ENCODE measurements at regions not wholly inside any gene's neighbourhood (a gene's known extent, or its start where the extent isn't known, plus 50 kb on each side); places are given as distances from the start of the nearest gene placed in this dataset.

DNA sequence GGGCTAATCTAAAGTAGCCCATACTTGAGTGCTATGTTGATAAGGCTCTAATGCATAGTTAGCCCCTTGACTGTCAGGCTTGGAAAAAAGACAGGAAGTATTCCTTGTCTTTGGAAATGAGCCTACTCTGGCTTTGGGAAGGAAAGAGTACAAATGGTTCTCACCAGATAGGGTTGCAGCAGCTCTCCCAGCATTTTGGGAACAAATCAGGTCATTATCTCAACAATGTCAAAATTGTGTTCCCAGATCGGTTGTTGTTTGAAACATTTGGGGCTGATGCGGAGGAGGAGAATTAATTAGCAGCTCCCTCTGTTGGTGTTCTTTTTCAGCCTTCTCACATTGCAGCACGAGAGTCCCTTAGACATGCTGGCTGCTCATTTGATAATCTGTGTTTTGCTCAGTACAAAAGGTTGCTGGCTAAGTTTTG lies 294.7 kb upstream of the DMRT1 start:
- H3K4me3 ChIP-seq (ENCODE audit: low read depth, low read length) = no peak overlapping the region
- no peak for DNase-seq (ENCODE audit: low read depth, low spot score)
- in situ Hi-C loops (cut with HindIII; ENCODE audit: low sequenced_read_pairs) = no loop called here
- TF ChIP-seq, protein P1, sequence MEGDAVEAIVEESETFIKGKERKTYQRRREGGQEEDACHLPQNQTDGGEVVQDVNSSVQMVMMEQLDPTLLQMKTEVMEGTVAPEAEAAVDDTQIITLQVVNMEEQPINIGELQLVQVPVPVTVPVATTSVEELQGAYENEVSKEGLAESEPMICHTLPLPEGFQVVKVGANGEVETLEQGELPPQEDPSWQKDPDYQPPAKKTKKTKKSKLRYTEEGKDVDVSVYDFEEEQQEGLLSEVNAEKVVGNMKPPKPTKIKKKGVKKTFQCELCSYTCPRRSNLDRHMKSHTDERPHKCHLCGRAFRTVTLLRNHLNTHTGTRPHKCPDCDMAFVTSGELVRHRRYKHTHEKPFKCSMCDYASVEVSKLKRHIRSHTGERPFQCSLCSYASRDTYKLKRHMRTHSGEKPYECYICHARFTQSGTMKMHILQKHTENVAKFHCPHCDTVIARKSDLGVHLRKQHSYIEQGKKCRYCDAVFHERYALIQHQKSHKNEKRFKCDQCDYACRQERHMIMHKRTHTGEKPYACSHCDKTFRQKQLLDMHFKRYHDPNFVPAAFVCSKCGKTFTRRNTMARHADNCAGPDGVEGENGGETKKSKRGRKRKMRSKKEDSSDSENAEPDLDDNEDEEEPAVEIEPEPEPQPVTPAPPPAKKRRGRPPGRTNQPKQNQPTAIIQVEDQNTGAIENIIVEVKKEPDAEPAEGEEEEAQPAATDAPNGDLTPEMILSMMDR (IDR thresholded peaks at IDR 0.05; ENCODE audit: low read depth, low read length) = peak; percentile 24

DNA sequence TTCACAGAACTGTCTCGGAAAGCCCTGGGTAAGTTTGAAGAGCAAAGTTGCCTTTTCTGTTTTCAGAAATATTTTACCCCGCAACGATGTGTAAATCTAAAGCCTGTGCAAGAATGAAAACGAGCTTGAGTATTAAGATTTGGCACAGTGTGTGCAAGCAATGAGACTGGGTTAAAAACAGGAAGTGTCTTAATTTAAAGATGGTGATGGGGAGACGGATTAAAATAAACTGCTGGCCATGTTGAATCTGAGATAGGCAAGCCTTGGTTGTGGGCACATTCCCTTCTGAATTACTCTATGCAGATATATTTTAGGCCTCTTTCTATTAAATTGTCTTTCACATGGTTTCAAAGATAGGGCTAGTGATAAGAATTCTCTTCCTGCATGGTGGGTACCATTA lies 294.2 kb upstream of the DMRT1 start:
- H3K4me3 ChIP-seq (ENCODE audit: low read depth, low read length) = no peak overlapping the region
- TF ChIP-seq, protein P1 (IDR thresholded peaks at IDR 0.05; ENCODE audit: low read depth, low read length) = no peak
- no peak for DNase-seq (ENCODE audit: low read depth, low spot score)
- in situ Hi-C loops (cut with HindIII; ENCODE audit: low sequenced_read_pairs) = no loop called here

DNA sequence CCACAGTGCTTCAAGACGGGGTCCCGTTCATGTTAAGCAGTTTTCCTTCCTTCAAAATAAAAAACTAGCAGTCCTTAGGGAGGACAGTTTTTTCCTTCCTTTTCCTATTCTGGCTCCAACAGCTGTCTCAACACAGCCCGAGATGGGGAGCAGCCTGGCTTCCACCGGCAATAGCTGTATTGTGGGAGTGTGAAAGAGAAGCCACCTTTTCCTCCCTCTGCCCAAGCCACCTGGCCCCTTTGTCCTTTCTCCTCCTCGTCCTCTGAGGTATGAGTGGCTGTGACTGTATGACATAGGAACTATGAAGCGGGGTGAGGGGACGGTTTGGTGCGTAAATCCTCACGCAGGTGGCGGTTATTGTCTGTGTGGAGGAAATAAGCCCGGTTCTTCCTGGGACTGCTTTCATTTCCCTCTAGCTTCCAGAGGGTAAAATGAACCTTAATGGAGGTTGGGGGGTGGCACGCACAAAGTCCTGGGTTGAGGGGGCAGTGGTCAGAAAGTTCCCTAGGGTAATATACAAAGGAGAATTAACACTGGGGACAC lies 292.0 kb upstream of the DMRT1 start:
- in situ Hi-C loops (cut with HindIII; ENCODE audit: low sequenced_read_pairs) = no loop called here
- TF ChIP-seq, protein P1 (IDR thresholded peaks at IDR 0.05; ENCODE audit: low read depth, low read length) = no peak
- DNase-seq (ENCODE audit: low read depth, low spot score) = no peak
- H3K4me3 ChIP-seq (ENCODE audit: low read depth, low read length) = no peak overlapping the region

DNA sequence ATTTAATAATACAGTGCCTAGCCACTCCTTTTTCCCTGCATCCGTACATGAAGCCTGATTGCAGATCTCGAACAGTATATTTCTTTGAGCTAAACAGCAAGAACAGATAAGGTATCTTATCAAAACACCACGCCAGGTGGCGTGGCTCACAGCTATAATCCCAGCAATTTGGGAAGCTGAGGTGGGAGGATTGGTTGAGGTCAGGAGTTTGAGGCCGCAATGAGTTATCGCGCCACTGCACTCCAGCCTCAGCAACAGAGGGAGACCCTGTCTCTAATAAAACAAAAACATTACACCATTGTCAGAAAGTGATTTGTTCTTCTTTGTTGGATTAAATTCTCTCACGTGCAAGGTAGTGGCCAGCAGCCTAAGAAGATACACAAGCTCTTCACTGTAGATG lies 291.2 kb upstream of the DMRT1 start:
- no peak for DNase-seq (ENCODE audit: low read depth, low spot score)
- no peak overlapping the region for H3K4me3 ChIP-seq (ENCODE audit: low read depth, low read length)
- TF ChIP-seq, protein P1 (IDR thresholded peaks at IDR 0.05; ENCODE audit: low read depth, low read length) = no peak
- in situ Hi-C loops (cut with HindIII; ENCODE audit: low sequenced_read_pairs) = no loop called here

DNA sequence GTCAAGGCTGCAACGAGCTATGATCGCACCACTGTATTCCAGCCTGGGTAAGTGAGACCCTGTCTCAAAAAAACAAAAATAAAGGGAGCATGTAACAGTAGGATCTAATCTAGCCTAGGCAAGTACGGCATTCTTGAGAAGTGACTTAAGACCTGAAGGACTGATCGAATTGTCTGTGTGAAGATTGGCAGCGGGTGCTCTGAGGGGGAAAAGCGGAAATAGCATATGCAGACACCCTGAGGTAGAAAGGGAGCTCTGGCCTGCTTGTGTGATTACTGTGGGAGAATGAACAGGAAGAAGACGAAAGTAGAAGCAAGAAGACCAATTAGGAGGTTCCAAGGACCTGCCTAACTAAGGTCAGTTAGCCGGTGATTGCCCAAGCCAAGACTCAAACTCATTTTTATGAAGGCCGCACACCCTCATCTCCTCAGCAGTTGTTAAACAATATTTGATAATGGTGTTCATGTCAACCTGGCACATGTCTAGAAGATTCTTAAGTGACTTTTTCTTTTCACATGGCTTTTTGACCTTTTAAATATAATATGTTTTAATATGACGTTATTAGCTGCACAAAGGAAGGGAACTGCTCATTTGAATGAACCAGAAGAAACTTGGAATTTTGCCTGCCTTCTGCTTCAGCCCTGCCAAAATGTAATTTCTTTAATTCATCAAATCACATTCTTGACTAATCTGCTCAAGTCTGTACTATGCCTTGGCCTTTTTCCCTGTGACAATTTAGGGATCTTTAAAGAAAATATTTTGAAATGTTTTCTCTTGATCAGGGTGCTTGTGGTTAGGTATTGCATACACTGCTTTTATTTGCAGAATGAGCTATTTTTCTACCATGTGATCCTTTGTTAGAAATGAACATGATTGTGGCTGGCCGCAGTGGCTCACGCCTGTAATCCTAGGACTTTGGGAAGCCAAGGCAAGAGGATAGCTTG lies 289.2 kb upstream of the DMRT1 start:
- DNase-seq (ENCODE audit: low read depth, low spot score) = peak; percentile 70
- TF ChIP-seq, protein P1 (IDR thresholded peaks at IDR 0.05; ENCODE audit: low read depth, low read length) = no peak
- H3K4me3 ChIP-seq (ENCODE audit: low read depth, low read length) = no peak overlapping the region
- in situ Hi-C loops (cut with HindIII; ENCODE audit: low sequenced_read_pairs) = no loop called here

DNA sequence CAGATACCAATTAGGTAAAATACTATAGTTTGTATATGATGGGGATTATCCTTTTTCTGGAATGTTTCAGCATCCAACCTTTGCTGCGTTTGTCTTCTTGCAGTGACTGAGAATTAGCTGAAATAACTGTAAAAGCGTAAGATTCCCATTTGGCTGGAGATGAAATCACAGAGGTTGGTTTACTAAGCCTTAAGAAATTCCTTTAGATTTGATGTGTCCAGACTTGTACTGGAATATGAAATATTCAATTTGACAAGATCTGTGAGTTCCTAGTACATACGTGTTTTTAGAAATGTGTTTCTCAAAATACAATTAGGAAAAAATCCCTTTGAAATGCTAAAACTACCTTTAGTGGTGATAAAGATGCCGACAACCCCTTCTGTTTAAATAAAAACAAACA lies 286.0 kb upstream of the DMRT1 start:
- H3K4me3 ChIP-seq (ENCODE audit: low read depth, low read length) = no peak overlapping the region
- in situ Hi-C loops (cut with HindIII; ENCODE audit: low sequenced_read_pairs) = no loop called here
- TF ChIP-seq, protein P1 (IDR thresholded peaks at IDR 0.05; ENCODE audit: low read depth, low read length) = no peak
- no peak for DNase-seq (ENCODE audit: low read depth, low spot score)
